ENCODE measurements at regions not wholly inside any gene's neighbourhood (a gene's known extent, or its start where the extent isn't known, plus 50 kb on each side); places are given as distances from the start of the nearest gene placed in this dataset.

GRCh38 chr5:163619273-163619934 is 114.0 kb downstream of the MAT2B start:
- DNase-seq (ENCODE audit: low read depth, low spot score): no peak
- H3K27ac ChIP-seq: no peak overlapping the region

GRCh38 chr5:163619951-163620350 is 114.5 kb downstream of the MAT2B start:
- no peak for DNase-seq (ENCODE audit: low read depth, low spot score)
- H3K27ac ChIP-seq: no peak overlapping the region

- H3K27ac ChIP-seq: no peak overlapping the region
- DNase-seq (ENCODE audit: low read depth, low spot score): no peak
Observed at GRCh38 chr5:163622799-163623198, 117.4 kb downstream of the MAT2B start.

GRCh38 chr5:163623524-163623923 is 118.1 kb downstream of the MAT2B start:
- H3K27ac ChIP-seq: no peak overlapping the region
- no peak for DNase-seq (ENCODE audit: low read depth, low spot score)

GRCh38 chr5:163623986-163624385 is 118.6 kb downstream of the MAT2B start:
- no peak for DNase-seq (ENCODE audit: low read depth, low spot score)
- no peak overlapping the region for H3K27ac ChIP-seq

GRCh38 chr5:163624431-163624830 is 119.0 kb downstream of the MAT2B start:
- DNase-seq (ENCODE audit: low read depth, low spot score): no peak
- H3K27ac ChIP-seq: no peak overlapping the region

- H3K27ac ChIP-seq: no peak overlapping the region
- no peak for DNase-seq (ENCODE audit: low read depth, low spot score)
Observed at GRCh38 chr5:163626904-163627434, 121.5 kb downstream of the MAT2B start.

GRCh38 chr5:163631856-163632255 is 126.4 kb downstream of the MAT2B start:
- H3K27ac ChIP-seq: no peak overlapping the region
- DNase-seq (ENCODE audit: low read depth, low spot score): no peak

GRCh38 chr5:163633926-163634460 is 128.6 kb downstream of the MAT2B start:
- DNase-seq (ENCODE audit: low read depth, low spot score): no peak

GRCh38 chr5:163635631-163636030 is 130.2 kb downstream of the MAT2B start:
- DNase-seq (ENCODE audit: low read depth, low spot score): no peak
- H3K27ac ChIP-seq: no peak overlapping the region

More at GRCh38 chr5:163633926-163634460, 128.6 kb downstream of the MAT2B start:
- no peak overlapping the region for H3K27ac ChIP-seq

GRCh38 chr5:163642904-163643303 is 137.5 kb downstream of the MAT2B start:
- DNase-seq (ENCODE audit: low read depth, low spot score): no peak
- no peak overlapping the region for H3K27ac ChIP-seq

GRCh38 chr5:163645421-163646416 is 140.3 kb downstream of the MAT2B start:
- DNase-seq (ENCODE audit: low read depth, low spot score): peak; percentile 8
- H3K27ac ChIP-seq: no peak overlapping the region

GRCh38 chr5:163649514-163649913 is 144.1 kb downstream of the MAT2B start:
- DNase-seq (ENCODE audit: low read depth, low spot score): peak; percentile 26
- H3K27ac ChIP-seq: peak overlapping the region; percentile 26

GRCh38 chr5:163653526-163653925 is 148.1 kb downstream of the MAT2B start:
- no peak overlapping the region for H3K27ac ChIP-seq

GRCh38 chr5:163658702-163659567 is 153.5 kb downstream of the MAT2B start:
- DNase-seq (ENCODE audit: low read depth, low spot score): no peak
- no peak overlapping the region for H3K27ac ChIP-seq

More at GRCh38 chr5:163653526-163653925, 148.1 kb downstream of the MAT2B start:
- DNase-seq (ENCODE audit: low read depth, low spot score): no peak

GRCh38 chr5:163659568-163659902 is 154.1 kb downstream of the MAT2B start:
- DNase-seq (ENCODE audit: low read depth, low spot score): no peak
- no peak overlapping the region for H3K27ac ChIP-seq

GRCh38 chr5:163660486-163660885 is 155.1 kb downstream of the MAT2B start:
- DNase-seq (ENCODE audit: low read depth, low spot score): no peak
- no peak overlapping the region for H3K27ac ChIP-seq

- H3K27ac ChIP-seq: no peak overlapping the region
Observed at GRCh38 chr5:163661360-163661759, 155.9 kb downstream of the MAT2B start.

GRCh38 chr5:163670036-163670435 is 164.6 kb downstream of the MAT2B start:
- DNase-seq (ENCODE audit: low read depth, low spot score): no peak
- H3K27ac ChIP-seq: no peak overlapping the region

More at GRCh38 chr5:163661360-163661759, 155.9 kb downstream of the MAT2B start:
- no peak for DNase-seq (ENCODE audit: low read depth, low spot score)

- peak; percentile 5 for DNase-seq (ENCODE audit: low read depth, low spot score)
Observed at GRCh38 chr5:163677092-163677491, 171.7 kb downstream of the MAT2B start.

More at GRCh38 chr5:163677092-163677491, 171.7 kb downstream of the MAT2B start:
- H3K27ac ChIP-seq: no peak overlapping the region
